RWPE2 (cell line): ENCODE measurements at regions not wholly inside any gene's neighbourhood (a gene's known extent, or its start where the extent isn't known, plus 50 kb on each side); places are given as distances from the start of the nearest gene placed in this dataset.
A peak's percentile ranks its signal among the peaks of the same experiment; 100 is the strongest.

Experiments used
- ATAC-seq: fragments of 200-7000 bp; cut with Tn5 transposase; 3 replicates; pipeline ENCODE4 v1.9.1; 2021; ENCODE audit warnings: low read depth
- DNase-seq: peaks from one replicate; pipeline ENCODE4 v3.0.0-alpha.2; 2020; ENCODE audit warnings: low spot score
- H3K27ac ChIP-seq: fragments of 450-650 bp; 2 replicates; pipeline ENCODE4 v1.5.1; 2017; ENCODE audit warnings: mild to moderate bottlenecking; ENCODE audit not compliant: poor library complexity, severe bottlenecking
- H3K27me3 ChIP-seq: fragments of 250-450 bp; sonication (Bioruptor Pico); 2 replicates; pipeline ENCODE4 v1.5.1; 2021; ENCODE audit warnings: mild to moderate bottlenecking, moderate library complexity; ENCODE audit not compliant: insufficient read depth, poor library complexity, severe bottlenecking
- H3K36me3 ChIP-seq: fragments of 250-450 bp; sonication (Bioruptor Pico); 2 replicates; pipeline ENCODE4 v1.5.1; 2020; ENCODE audit warnings: low read depth, mild to moderate bottlenecking, moderate library complexity
- H3K4me1 ChIP-seq: fragments of 250-450 bp; sonication (Bioruptor Pico); 2 replicates; pipeline ENCODE4 v1.5.1; 2021; ENCODE audit warnings: mild to moderate bottlenecking, moderate library complexity; ENCODE audit not compliant: insufficient read depth, poor library complexity, severe bottlenecking
- H3K4me3 ChIP-seq: fragments of 250-450 bp; sonication (Bioruptor Pico); 2 replicates; pipeline ENCODE4 v1.5.1; 2021; ENCODE audit warnings: mild to moderate bottlenecking, moderate library complexity; ENCODE audit not compliant: severe bottlenecking
- H3K9me3 ChIP-seq: fragments of 250-450 bp; sonication (Bioruptor Pico); 2 replicates; pipeline ENCODE4 v1.5.1; 2021; ENCODE audit warnings: mild to moderate bottlenecking, moderate library complexity; ENCODE audit not compliant: severe bottlenecking
- CTCF ChIP-seq: fragments of 450-650 bp; IDR thresholded peaks from one replicate; pipeline ENCODE4 v1.5.1; 2017; ENCODE audit warnings: mild to moderate bottlenecking, moderate library complexity; ENCODE audit not compliant: poor library complexity, severe bottlenecking

GRCh38 chr20:55365745-55366144 lies 639.6 kb downstream of the CBLN4 start:
- Histone ChIP-seq H3K4me3 (no peak overlapping the region), H3K27ac (no peak overlapping the region), H3K9me3 (no peaks in the 10 kb centered on the region), H3K27me3 (peaks cover 25% of the 10 kb centered on the region), H3K4me1 (no peaks in the 10 kb centered on the region), H3K36me3 (no peaks in the 10 kb centered on the region)
- TF ChIP-seq CTCF: no peak
- no peak for ATAC-seq
- no peak for DNase-seq

- DNase-seq (no peak), ATAC-seq (no peak)
- no peak for TF ChIP-seq CTCF
- no peaks in the 10 kb centered on the region for H3K4me1 ChIP-seq
- no peaks in the 10 kb centered on the region for H3K36me3 ChIP-seq
- no peaks in the 10 kb centered on the region for H3K9me3 ChIP-seq
- H3K4me3 ChIP-seq: no peak overlapping the region
- no peak overlapping the region for H3K27ac ChIP-seq
- H3K27me3 ChIP-seq: peaks cover 44% of the 10 kb centered on the region
These were observed 644.4 kb downstream of the CBLN4 start for GRCh38 chr20:55360895-55361294.

- no peaks in the 10 kb centered on the region for H3K9me3 ChIP-seq
- ATAC-seq: no peak
- no peak overlapping the region for H3K4me3 ChIP-seq
- no peak overlapping the region for H3K27ac ChIP-seq
- no peaks in the 10 kb centered on the region for H3K36me3 ChIP-seq
- no peaks in the 10 kb centered on the region for H3K4me1 ChIP-seq
- no peak for DNase-seq
- TF ChIP-seq CTCF: no peak
- H3K27me3 ChIP-seq: peaks cover 16% of the 10 kb centered on the region
These were observed 650.6 kb downstream of the CBLN4 start for GRCh38 chr20:55354720-55355119.

- Histone ChIP-seq H3K9me3 (no peaks in the 10 kb centered on the region), H3K4me3 (no peak overlapping the region), H3K27me3 (peaks cover 5% of the 10 kb centered on the region), H3K36me3 (no peaks in the 10 kb centered on the region), H3K27ac (no peak overlapping the region), H3K4me1 (no peaks in the 10 kb centered on the region)
- peak; percentile 90 for ATAC-seq
- no peak for TF ChIP-seq CTCF
- DNase-seq: no peak
These were observed 652.1 kb downstream of the CBLN4 start for GRCh38 chr20:55353206-55353605.

- Histone ChIP-seq H3K27ac (no peak overlapping the region), H3K36me3 (no peaks in the 10 kb centered on the region), H3K9me3 (no peaks in the 10 kb centered on the region), H3K4me1 (no peaks in the 10 kb centered on the region), H3K4me3 (no peak overlapping the region), H3K27me3 (peaks cover 3% of the 10 kb centered on the region)
- ATAC-seq (no peak), DNase-seq (no peak)
- TF ChIP-seq CTCF: no peak
These were observed 657.1 kb downstream of the CBLN4 start for GRCh38 chr20:55348223-55348622.
